Inflammatory macrophage treated with lipopolysaccharide for 4 hours (primary cell): ENCODE measurements at regions not wholly inside any gene's neighbourhood (a gene's known extent, or its start where the extent isn't known, plus 50 kb on each side); places are given as distances from the start of the nearest gene placed in this dataset.
"Not testable (repeated sequence)": the region's sequence is repeated elsewhere in the genome, so short reads cannot be mapped to it uniquely, and the experiment has no call there.

Experiments used
- DNase-seq: peaks from one replicate; pipeline ENCODE4 v3.0.0-alpha.2; 2020

DNA sequence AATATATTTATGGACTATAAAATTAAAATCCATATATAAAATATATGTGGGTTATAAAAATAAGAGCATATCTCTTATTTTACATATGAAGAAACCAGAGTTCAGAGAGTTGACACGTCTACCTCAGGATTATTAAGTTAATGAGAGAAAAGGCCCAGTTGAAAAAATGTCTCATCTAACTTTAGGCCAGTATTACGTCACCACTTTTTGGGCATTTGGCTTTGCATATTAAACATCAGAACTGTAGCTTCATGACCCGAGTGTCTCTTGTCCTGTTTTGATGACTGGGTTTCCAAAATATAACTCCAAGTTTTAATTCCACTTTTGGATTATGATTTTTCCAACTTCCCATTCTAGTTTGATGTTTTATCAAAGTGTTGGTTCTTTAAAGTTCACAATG is 1026.1 kb downstream of the SLC6A15 start:
- DNase-seq: no peak

DNA sequence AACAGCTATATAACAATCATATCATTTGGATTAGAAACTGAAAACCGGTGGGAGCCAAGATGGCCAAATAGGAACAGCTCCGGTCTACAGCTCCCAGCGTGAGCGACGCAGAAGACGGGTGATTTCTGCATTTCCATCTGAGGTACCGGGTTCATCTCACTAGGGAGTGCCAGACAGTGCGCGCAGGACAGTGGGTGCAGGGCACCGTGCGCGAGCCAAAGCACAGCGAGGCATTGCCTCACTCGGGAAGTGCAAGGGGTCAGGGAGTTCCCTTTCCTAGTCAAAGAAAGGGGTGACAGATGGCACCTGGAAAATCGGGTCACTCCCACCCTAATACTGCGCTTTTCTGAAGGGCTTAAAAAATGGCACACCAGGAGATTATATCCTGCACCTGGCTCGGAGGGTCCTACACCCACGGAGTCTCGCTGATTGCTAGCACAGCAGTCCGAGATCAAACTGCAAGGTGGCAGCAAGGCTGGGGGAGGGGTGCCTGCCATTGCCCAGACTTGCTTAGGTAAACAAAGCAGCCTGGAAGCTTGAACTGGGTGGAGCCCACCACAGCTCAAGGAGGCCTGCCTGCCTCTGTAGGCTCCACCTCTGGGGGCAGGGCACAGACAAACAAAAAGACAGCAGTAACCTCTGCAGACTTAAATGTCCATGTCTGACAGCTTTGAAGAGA is 1041.5 kb downstream of the SLC6A15 start:
- DNase-seq: not testable (repeated sequence)

GRCh38 chr12:83866477-83866876 is 1046.1 kb downstream of the SLC6A15 start:
- DNase-seq: no peak

GRCh38 chr12:83865431-83865830 is 1047.2 kb downstream of the SLC6A15 start:
- DNase-seq: no peak

DNA sequence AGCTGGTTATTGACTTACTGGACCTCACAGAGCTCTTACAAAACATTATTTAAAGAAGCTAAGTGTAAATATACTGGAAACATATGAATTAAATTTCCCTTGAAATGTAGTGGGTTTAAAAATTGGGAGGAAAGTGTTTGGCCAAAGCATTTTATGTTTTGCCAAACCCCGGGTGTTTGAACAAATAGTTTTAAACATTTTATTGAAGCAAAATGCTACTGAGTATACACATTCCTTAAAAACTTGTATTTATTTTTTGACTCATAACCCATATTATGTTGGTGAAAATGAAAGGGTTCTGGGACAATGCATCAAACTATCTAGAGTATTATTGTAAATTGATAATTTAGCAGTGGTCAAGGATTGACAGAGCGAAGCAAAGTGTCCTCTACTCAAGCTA is 1048.5 kb downstream of the SLC6A15 start:
- no peak for DNase-seq

DNA sequence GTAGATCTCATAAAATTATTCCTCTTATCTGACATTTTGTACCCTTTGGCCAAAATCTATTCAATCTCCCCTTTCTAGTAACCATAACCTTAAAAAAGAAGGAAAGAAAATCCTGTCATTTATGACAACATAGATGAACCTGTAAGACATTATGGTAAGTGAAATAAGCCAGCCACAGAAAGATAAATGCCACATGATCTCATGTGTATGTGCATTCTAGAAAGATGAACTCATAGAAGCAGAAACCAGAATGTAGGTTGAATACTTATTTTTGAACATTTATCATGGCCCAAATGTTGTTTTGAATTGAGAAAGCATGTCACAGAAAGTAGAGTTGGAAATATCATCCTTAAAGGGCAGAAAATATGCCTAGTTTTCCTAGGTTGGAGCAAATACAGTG is 1053.6 kb downstream of the SLC6A15 start:
- DNase-seq: no peak

DNA sequence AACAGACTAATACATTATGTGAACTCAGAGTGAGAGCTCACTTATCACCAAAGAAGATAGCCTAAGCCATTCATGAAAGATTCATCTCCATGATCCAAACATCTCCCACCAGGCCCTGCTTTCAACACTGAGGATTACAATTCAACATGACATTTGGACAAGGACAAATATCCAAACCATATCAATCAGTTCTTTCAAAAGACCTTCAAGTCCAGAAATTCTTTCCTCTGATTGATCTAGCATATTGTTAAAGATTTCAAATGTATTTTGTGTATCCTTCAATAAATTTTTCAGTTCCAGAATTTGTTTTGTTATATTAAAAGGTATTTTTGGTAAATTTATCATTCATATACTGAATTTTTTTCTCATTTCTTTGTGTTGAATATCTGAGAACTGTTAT is 1055.8 kb downstream of the SLC6A15 start:
- DNase-seq: no peak

GRCh38 chr12:83850531-83850930 is 1062.1 kb downstream of the SLC6A15 start:
- no peak for DNase-seq

- no peak for DNase-seq
Observed at GRCh38 chr12:83848702-83849101, 1063.9 kb downstream of the SLC6A15 start.

GRCh38 chr12:83843541-83843940 is 1069.1 kb downstream of the SLC6A15 start:
- DNase-seq: no peak

DNA sequence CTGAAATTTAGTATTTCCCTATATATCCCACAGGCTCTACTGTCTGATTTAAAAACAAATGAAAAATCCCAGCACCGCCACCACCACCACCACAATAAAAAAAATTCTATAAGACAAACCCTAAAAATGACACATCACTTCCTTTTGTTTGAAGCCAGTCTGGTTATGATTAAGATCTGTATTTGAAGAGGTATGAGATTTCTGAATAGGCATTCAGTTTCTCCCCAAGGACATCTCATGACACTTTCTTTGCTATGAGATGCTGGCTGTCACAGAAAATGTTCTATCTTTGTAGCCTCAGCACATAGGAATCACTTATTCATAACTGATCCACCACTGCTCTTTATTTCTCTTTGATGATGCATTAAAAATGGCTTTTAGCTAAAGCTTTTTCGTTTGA is 1071.0 kb downstream of the SLC6A15 start:
- no peak for DNase-seq

GRCh38 chr12:83827860-83828259 is 1084.7 kb downstream of the SLC6A15 start:
- DNase-seq: no peak

- DNase-seq: no peak
Observed at GRCh38 chr12:83827193-83827592, 1085.4 kb downstream of the SLC6A15 start.

DNA sequence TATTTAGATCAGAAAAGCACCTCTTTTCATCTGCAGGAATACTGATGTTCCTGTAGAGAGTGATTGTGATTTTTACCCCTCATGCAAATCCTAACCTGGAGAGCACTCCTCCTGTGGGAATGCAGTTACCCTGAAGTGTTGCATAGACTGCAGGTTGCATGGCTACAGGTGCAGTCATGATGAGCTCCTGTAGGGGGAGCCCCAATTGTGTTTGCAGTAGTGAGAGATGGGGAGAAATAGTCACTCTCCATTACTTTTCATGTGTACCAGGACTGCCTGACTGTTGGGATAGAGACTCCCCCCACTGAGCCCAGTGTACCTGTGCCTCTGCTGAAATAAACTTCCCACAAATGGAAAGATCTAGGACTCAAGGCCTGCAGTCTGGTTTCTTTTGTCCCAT is 1086.5 kb downstream of the SLC6A15 start:
- DNase-seq: peak; percentile 13

GRCh38 chr12:83823386-83824045 is 1089.1 kb downstream of the SLC6A15 start:
- DNase-seq: peak; percentile 5

DNA sequence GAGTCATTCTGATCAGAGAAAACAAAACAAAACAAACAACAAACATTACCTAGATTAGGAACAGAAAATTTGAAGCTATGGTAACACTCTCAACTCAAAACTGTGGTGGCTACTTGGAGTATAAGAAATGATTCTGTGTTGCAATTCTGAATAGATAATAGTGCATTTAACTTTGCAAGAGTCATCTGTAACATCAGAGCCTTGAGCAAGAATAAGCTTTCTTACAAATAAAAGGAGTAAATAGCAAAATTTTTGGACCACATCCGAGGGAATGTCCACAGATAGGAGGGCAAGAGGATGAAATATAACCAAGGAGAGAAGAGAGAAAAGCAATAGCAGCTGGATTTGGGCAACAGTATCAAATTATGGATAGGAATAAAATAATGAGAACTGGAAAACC is 1090.6 kb downstream of the SLC6A15 start:
- DNase-seq: no peak

- DNase-seq: no peak
Observed at GRCh38 chr12:83818881-83819280, 1093.7 kb downstream of the SLC6A15 start.

DNA sequence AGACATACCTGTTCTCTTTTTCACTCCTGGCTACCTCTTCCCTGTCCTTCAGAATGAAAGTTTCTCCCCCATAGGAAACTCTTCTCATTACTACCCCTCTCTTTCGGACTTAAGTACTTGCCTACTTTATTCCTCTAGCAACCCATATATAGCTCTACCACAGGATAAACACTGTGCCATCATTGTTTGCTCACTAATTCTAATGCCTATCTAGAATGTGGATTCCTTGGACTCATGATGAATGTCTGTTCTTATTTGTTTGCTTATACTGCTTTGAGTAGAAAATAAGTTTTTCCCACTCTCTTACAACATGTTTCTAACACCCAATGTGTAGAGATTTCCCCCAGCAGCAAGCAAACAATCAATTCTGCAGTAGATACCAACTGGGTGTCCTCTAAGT is 1094.9 kb downstream of the SLC6A15 start:
- no peak for DNase-seq

- DNase-seq: no peak
Observed at GRCh38 chr12:83808591-83808990, 1104.0 kb downstream of the SLC6A15 start.

DNA sequence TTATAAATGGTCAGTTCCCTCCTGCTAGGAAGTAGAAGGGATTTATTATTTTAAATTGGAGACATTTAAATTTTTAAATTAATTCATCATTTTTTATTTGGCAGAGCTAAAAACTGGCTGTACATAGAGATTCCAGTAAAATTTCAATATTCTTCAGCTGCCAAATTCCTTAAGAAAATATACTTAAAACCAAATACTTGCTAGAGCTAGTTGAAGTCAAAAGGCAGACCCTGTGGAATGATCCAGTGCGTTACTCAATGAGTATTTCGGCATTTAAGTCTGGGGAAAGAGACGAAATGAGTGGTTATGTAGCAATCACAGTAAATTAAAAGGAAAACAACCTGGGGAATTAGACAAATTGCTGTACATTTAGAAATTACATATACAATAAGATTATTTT is 1104.7 kb downstream of the SLC6A15 start:
- no peak for DNase-seq

- no peak for DNase-seq
Observed at GRCh38 chr12:83805873-83806272, 1106.7 kb downstream of the SLC6A15 start.

DNA sequence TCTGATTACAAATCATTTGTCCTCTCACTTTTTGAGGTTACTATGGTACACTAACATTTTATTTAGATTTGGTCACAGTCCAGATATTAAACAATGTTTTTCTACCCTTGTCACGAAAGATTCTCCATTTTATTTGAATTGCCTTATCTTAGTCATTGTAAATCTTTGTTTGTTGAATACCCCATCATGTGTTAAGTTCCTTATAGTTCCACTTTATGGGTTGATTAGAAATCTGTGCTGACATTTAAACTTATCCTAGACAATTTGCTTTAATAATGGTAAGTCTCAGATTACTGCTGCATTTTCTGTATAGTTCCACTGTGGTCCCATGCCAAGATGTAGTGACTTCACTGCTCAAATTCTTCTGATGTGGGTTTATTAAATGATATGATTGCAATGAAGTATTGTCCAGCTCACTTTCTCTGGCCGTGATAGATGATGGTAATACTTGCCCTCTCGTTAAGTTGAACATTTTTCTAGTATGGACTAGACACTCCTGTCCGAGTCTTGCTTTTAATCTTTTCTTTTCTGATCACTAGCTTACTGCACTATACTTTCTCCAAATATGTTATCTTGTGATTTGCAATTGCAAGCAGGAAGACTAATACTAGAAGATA is 1107.3 kb downstream of the SLC6A15 start:
- no peak for DNase-seq

DNA sequence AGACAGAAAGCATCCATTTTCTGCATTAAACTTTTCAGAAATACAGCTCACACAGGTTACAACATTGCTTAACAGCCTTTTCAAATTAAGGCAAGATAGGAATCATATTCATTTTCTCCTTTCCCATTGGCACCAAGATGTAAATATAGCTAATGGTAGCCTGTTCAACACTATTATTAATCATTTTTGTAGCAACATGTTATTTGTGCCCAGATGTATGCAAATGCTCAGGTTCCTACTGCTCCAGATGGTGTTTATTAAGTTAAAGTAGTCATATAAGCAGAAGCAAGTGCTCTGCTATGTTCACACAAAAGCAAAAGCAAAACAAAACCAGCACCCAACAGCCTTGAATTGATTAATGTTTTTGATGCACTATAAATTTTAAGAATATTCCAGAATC is 1110.6 kb downstream of the SLC6A15 start:
- no peak for DNase-seq

DNA sequence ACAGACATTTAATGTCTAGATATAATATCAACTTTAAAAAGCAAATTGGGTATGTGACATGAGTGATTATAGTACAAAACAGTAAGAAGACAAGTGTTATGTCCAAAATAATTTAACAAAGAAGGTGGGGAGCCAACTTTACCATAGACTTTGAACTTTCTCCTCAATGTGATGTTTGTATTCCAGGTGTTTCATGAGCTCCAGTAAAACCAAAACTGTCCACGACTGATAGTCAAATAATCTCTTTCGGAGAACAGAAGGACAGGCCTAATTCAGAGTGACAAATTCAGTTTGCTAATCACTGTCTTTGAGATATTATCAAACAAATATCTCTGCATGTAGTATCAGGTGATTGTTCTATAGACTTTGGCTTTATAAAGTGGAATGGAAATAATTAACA is 1112.6 kb downstream of the SLC6A15 start:
- DNase-seq: no peak

- no peak for DNase-seq
Observed at GRCh38 chr12:83796531-83796930, 1109.8 kb downstream of the TMTC2 start.
